GM21528 (cell line): ENCODE measurements at regions not wholly inside any gene's neighbourhood (a gene's known extent, or its start where the extent isn't known, plus 50 kb on each side); places are given as distances from the start of the nearest gene placed in this dataset.

Source experiments
- ATAC-seq: cut with Tn5 transposase; IDR thresholded peaks from one replicate; pipeline ENCODE4 v1.9.1; 2021; ENCODE audit warnings: mild to moderate bottlenecking, moderate library complexity; ENCODE audit not compliant: unreplicated experiment, low FRiP score

DNA sequence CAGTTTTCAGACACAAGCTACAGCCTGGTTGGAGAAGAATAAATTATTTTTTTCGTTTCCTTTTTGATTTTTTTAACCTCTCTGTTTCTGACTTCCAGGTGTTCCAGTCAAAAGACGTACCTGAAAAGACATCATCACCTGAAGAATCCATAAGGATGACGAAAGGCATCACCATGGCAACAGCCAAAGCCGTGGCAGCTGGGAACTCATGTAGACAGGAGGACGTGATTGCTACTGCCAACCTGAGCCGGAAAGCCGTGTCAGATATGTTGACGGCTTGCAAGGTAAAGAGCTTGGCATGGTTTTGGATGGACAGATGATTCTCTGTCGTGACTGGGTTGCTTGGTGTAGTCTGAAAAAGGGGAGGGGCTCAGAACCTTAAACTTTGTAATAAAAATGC, 237.0 kb upstream of the TPM1 start:
- ATAC-seq: no peak

DNA sequence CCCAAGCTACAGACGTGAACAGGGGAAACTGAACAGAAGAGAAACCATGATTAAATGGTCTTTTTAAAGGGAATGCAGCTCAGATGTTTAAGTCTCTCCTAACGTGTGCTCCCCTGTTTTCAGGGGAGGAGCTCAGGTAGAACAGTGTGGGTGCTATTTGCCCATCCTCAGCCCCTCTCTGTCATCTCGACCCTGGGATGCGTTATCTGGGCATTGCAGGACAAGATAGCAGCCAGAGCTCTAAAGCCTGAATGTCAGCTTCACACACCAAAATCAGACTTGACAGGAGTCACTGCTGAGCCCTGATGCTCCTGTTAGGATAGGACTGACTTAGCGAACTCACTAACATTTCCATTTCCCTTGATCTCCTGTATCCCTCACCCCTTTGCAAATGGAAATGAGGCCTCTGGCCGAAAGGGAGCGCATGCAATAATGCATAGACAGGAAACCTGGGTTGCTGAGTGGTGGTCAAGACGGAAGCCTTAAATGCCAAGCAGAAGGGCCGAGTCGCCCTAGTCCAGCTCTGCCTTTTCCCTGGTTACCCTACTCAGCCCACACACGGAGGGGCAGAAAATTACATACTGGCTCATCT, 234.9 kb upstream of the TPM1 start:
- ATAC-seq: no peak

DNA sequence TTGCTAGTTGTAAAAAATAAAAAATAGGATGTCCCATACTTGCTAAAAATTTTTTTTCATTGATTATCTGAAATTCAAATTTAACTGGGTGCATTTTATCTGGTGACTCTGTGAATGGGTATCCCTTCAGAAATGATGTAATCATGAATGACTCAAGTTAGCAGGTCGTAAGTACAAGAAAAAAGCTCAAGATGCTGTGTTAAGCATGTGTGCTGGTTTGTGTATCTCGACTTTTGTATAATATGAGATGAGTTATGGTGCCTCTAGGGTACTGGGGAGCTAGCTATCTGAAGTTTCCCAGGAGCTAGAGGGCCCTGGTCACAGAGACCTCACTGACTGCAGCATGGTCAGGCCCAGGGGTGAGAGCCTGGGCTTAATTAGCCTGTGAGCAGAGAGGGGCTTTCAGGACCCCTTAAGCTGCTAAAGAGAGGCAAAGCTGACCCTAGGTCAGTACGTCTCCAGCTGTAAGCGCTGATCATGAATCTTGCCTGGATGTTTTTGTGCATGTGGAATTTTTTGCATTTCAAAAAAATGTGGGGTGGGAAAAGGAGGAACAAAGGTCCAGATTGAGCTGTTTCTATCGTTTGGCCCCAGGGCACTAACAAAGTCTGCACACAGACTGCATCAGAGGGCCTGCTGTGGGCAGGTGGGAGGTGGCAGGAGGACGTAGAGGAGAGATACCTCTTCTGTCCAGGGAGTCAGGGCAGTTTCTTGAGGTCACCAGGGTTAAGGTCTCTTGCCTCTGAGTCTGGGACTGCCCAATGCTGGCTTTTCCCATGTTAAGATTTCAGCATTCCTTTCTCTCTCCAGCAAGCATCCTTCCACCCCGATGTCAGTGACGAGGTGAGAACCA, 233.2 kb upstream of the TPM1 start:
- ATAC-seq: no peak

DNA sequence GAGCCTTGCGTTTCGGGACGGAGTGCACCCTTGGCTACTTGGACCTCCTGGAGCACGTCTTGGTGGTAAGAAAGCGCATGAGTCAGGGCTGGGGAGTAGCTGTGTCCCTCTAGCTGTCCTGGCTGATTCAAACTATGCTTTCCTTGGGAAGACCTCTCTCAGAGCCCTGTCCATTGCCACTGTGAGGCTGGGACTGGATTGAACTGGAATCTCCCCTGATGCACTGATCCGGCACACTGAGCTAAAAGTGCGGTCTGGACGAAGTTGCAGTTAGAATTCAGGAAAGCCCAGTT, 232.6 kb upstream of the TPM1 start:
- ATAC-seq: no peak

DNA sequence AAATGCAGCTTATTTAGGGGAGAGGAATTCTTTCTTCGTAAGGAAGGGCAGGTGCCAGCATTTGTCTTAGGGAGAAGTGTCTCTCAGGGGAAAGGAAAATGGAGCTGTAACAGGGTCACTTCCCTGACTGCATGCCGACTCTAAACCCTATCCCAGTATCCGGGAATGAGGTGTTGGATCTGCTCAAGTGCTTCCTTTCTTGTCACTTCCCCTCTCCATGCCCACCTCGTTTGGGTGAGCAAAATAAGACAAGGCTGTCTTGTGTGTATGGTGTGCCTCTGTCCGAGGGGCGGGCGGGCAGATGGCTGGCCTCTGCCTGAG, 230.1 kb upstream of the TPM1 start:
- no peak for ATAC-seq

DNA sequence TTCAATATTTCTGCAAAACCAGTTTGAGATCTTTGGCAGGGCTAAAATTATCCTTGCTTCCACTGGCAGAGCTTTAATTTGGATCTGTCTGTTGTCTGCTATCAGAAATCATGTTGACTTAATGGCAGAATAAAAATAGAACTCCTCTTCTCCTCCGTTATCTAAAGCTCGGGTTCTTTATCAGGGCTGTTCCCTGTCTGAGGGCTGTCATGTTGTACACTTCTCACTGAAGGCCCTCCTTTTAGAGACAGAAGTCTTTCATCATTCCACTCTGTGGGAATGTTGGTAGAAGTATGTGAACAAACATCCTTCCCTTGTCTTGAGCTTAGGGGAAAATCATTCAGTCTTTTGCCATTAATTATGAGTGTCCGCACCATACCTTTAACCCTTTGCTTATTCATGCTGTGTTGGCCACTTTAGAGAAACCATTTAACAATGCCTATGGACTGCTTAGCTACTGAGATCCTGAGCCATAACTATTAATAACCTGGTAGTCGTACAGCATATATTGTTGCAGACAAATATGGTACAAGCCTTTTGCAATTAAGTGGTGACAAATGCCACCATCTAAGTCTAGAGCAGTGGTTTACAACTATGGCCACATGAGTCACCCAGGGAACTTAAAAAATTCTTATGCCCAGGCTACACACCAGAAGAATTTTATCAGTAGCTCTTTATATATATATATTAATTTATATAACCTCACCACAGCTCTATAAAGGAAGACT, 226.0 kb upstream of the TPM1 start:
- no peak for ATAC-seq

DNA sequence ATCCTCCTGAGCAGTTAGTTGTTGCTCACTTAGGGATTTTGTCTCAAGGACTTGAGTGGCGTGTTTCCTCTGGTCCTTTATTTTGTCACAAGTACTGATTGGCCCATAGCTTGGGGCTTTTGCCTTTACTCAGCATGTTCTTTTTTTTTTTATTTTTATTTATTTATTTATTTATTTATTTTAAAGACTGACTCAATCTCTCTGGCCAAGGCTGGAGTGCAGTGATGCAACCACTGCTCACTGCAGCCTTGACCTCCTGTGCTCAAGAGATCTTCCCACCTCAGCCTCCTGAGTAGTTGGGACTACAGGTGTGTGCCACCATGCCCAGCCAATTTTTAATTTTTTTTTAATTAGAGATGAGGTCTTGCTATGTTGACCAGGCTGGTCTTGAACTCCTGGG, 223.9 kb upstream of the TPM1 start:
- no peak for ATAC-seq

DNA sequence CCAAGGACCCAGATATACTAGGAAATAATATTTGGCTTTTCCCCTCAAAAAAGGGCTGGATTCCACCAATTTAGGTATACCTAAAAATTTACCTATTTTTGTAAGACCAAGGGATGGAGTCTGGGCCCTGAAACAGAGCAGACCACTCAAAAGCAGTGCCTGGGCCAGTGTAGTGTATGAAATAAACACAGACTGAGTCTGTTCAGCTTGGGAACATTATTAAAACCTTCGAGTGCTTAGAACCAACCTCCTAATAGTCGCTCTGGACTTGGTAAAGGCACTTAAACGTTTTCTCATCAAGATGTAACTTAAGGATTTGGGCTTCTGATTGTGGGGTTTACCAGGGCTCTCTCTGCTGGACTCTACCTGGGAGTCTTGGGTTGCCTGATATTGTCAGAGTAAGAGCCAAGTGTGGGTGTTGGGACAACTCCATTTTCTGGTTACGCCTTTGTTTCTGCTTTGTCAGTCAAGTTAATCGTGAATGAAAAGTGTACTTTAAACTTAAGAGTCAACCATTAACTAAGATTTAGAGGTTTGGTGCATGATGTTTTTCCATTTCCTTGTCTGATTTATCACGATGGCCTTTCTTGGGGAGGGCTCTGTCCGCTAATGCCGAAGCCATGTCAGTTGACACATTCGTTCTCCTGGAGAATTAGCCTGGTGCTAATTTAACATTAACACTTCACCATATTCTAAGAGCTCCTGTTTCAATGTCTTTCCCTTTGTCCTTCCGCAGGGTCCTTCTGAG, 221.0 kb upstream of the TPM1 start:
- ATAC-seq: no peak

DNA sequence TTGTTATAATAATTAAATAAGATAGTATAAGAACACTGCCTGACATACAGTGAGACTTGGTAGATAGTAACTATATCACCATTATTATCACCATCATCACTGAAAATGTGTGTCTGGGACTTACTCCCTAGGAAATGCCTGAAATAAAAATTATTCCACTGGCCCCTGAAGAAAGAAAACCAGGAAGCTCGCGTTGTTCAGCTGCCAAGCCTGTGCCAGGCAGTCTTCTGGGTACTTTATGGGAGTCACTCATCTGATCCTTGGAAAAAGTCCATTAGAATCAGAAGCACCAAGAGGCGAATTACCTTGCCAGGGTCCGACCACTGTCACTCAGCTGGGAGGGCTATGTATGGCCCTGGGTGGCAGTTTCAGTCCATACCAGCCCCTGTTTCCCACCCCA, 220.3 kb upstream of the TPM1 start:
- no peak for ATAC-seq

DNA sequence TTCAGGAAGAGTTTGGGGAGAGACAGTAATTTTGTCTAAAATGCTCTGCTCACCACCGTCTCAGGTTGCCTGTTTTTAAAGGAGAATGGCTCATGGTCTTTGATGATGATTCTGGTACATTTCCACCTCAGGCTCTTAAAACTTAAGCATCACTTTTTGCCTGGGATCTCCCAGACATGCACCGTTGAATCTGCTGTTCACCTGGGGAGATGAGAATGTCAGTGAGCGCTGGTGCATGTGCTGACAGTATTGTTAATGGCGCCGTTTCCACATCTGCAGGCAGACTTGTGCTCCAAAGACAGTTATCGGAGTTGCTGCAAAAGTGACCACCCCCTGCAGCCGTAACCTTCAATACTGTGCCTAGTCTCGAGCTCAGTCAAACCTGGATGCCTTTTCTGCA, 219.0 kb upstream of the TPM1 start:
- no peak for ATAC-seq

DNA sequence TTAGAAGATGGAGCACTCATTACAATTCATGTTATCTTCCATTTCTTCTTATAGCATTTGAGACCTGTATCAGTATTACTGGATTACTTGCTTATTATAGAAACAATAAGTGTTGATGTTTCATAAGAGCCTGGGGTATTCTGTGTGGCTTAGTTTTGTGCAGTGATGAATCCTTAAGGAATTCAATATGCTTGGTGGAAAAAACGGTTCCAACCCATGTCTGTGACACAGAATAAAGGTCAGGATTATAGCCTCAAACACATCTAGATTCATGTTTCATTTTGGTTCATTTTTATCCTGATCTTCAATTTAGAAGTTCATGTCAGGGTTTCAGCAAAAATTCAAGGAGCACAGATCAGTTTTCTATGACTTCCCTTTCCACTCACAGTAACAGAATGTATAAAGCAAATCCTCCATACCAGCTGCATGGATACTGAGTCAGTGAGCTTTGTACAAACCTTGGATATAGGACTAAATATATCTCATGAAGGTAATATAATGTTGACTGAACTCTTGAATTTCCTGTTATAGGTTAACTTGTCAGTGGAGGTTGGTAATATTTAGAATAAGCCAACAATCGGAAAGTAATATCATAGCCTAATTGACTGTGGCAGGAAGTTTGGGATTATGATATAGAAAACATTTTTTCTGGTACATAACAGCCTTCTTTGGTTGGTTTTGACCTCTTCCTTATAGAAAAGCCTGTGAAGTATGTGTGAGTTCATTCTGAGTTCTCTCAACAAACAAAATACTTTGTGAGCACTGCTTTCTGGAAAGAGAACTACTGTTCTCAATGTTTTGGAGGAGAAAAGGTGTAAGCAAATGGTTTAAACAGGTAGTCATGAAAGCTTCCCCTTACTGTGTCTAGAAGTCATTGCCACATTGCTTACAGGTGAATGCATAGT, 218.2 kb upstream of the TPM1 start:
- ATAC-seq: no peak

DNA sequence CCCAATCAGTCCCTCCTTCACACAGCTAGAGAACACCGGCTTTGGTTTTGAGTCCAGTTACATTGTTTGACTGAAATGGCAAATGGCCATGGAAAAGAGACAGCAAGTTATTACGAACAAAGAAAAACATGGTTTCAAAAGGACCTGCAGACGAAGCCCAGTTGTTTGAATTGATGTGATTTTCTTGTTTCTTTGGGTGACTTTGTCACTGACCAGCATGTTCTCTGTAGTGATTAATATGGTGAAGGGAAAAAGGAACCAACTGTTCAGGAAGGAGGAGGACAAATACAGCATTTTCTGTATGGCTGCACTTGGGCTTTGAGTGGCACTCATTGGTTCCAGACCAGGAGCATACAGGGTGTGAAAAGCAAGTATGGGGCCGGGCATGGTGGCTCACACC, 217.4 kb upstream of the TPM1 start:
- no peak for ATAC-seq

DNA sequence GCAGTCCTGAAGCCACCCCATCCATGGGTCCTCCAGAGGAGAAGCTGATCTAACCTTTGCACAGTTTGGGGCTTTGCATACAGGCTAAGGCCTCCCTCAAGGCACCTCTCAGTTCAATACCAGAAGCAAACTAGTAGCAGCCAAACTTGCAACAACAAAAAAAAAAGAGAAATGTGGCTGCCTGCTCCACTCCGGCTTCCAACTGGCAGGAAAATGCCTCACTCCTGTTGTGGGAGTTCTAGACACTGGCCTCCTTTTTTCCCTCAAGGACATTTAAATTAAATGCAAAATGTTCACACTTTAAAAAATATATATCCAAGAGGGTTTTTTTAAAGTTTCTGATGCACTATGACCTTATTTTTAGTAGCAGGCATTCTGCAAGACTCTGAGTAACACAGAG, 216.0 kb upstream of the TPM1 start:
- no peak for ATAC-seq

DNA sequence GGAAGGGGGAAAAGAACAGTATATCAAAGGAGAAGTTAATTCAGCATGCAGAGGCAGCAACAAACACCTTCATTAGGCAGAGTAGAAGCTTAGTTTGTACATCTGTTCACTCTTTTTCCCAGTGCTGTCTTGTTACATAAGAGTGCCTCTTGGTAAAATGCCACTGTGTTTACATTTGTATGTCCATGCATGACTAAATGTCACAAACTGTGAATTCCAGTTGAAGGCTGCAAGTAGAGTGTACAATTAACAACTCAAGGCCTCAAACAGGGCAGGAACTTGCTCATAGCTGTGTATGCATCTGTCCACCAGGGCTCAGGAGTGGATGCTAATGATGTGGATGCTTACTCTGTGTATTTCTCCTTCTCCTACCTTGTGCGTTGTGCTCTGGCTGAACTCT, 214.2 kb upstream of the TPM1 start:
- no peak for ATAC-seq

DNA sequence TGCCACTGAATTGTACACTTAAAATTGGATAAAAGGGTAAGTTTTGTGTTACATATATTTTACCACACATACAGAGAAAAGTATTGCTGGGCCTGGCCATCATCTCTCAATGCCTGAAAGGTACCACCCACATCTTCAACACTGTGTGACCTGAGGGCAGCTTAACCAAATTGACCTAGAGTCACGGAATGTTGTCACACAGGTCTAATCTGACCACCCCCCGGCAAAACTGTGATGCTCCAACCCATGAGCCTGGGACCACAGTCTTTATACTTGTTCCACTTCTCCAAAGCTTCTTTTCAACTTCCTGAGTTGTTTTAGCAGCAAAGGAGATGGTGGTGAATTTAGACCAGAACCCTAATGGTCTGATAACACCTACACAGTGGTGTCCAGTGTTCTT, 210.3 kb upstream of the TPM1 start:
- ATAC-seq: no peak

DNA sequence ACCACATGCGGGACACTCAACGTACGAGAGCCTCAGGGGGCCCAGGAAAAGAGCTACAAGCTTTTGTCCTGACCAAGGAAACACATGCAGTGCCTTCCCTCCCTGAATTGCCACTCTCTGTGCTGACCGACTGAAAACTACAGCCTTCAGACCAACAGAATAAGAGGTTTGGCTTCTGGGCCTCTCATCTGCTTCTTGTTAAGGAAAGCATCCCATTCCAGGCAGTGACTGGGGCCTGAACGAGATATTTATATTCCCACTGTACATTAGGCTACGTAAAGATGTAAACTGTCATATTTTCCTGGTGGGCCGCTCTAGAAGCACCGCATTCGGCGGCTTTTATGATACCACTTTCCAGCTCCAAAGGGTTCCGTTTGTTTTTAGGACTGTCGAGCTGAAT, 208.9 kb upstream of the TPM1 start:
- ATAC-seq: no peak

DNA sequence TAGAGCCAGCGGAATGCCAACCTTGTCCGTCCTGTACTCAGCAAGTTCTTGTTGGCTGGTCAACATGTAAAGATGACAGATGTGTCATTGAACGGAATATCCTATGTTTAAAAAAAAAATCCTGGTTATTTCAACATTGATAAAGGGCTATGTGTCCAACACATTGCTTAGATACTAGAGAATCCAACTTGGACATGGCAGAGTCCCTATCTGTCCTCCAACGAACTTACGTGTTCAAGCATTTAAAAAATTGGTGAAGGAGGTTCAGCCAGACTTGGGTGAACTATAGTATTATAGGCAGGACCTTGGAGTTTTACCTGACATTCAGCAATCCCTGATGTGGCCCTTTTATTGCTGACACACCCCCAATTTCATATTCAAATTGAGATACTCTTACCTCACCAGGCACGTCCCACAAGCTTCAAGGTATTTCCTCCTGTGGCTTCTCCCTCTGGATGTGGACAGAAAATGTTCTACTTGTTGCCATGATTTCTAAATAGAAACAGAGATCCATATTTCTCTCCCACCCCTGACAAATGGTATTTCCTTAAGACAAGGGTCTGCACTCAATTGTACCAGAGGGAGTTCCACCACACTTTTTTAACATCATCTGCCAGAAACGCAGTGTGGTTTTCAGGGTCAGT, 207.7 kb upstream of the TPM1 start:
- ATAC-seq: no peak

DNA sequence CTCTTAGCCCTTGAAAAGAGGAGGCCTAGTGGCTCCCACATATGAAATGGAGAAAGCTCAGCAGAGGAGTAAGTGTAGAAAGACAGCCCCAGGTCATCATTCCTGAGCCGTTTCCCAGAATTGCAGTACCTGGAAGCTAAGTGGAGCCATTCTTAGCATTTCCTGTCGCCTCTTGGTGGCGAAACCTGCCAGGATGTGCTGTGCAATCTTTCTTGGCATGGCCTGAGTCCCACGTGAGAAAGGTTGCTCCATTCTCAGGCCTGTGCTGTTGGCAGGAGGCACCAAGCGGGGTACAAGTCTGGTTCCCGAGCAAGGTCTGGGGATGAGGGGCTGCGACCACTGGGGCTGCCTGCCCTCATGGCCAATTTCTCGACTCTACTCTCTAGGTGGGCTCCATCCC, 207.2 kb upstream of the TPM1 start:
- ATAC-seq: no peak

DNA sequence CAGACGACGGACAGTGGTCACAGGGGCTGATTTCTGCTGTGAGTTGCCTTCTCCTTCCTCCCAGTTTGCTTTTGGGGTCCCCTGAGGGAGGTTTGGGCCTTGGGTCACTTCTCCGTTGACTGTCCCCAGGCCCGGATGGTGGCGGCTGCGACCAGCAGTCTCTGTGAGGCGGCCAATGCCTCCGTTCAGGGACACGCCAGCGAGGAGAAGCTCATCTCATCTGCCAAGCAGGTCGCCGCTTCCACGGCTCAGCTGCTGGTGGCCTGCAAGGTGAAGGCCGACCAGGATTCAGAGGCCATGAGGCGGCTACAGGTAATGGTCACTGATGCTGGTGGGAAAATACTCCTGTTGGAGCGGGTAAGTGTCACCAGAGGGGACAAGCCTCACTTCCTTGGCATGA, 206.8 kb upstream of the TPM1 start:
- ATAC-seq: no peak
